Central memory CD8-positive, alpha-beta T cell (primary cell): ENCODE measurements at regions not wholly inside any gene's neighbourhood (a gene's known extent, or its start where the extent isn't known, plus 50 kb on each side); places are given as distances from the start of the nearest gene placed in this dataset.

Source experiments
- ATAC-seq: fragments of 150-1000 bp; cut with Tn5 transposase; replicated peaks from 2 replicates; pipeline ENCODE4 v1.10.0; 2022; ENCODE audit warnings: mild to moderate bottlenecking, moderate FRiP score, moderate number of reproducible peaks; ENCODE audit not compliant: poor library complexity, severe bottlenecking; ENCODE audit errors: extremely low read depth
- DNase-seq, 2 donors: peaks; one replicate each; pipeline ENCODE4 v3.0.0; 2021; ENCODE audit warnings: low spot score in 2 of 2
- H3K27ac Mint-ChIP-seq: one replicate; pipeline ENCODE4 v1.8.0; 2022; ENCODE audit warnings: low read depth, mild to moderate bottlenecking, moderate library complexity, mixed read lengths
- H3K27me3 Mint-ChIP-seq: one replicate; pipeline ENCODE4 v1.8.0; 2022; ENCODE audit warnings: mixed read lengths
- H3K36me3 Mint-ChIP-seq: one replicate; pipeline ENCODE4 v1.8.0; 2022; ENCODE audit warnings: mild to moderate bottlenecking, moderate library complexity, mixed read lengths; ENCODE audit not compliant: insufficient read depth
- H3K4me1 Mint-ChIP-seq: one replicate; pipeline ENCODE4 v1.8.0; 2022; ENCODE audit warnings: mixed read lengths
- H3K4me3 Mint-ChIP-seq: one replicate; pipeline ENCODE4 v1.8.0; 2022; ENCODE audit warnings: mild to moderate bottlenecking, moderate library complexity, mixed read lengths
- H3K9me3 Mint-ChIP-seq: one replicate; pipeline ENCODE4 v1.8.0; 2022; ENCODE audit warnings: mixed read lengths

DNA sequence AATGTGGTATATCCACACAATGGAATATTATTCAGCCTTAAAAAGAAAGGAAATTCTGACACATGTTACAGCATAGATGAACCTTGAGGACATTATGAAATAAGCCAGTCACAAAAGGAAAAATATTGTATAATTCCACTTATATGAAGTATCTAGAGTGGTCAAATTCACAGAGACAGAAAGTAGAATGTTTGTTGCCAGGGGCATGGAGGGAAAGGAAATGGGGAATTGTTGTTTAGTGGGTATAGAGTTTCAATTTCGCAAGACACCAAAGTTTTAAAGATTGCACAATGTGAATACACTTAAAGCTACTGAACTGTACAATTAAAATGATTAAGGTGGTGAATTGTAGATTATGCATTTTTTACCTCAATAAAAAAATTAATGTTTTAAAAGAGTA lies 92.9 kb downstream of the TXNL1 start:
- Mint-ChIP-seq H3K9me3 (no peaks in the 10 kb centered on the region), H3K27me3 (no peaks in the 10 kb centered on the region), H3K36me3 (peaks cover 2% of the 10 kb centered on the region), H3K27ac (no peak overlapping the region), H3K4me3 (no peak overlapping the region), H3K4me1 (no peaks in the 10 kb centered on the region)
- no peak for ATAC-seq
- DNase-seq: no peak

DNA sequence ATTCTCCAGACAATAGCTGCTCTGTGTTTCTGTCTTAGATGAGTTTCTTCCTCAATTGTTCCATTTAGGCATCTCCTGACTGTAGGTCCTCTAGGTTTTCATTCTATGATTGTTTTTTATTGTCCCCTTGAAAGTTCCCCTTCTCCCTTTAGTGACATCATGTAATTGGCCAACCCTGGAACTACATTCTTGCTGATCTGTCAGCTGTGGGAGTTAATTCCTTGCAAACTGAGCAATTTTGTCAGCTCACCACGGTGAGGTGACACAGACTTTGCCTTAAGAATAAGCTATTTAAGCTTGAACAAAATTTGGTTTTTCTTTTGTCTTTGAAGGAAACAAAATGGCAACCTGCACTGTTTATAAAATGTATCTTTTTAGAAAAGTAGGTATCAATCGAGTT lies 95.9 kb downstream of the TXNL1 start:
- Mint-ChIP-seq H3K36me3 (peaks cover 2% of the 10 kb centered on the region), H3K4me1 (no peaks in the 10 kb centered on the region), H3K4me3 (no peak overlapping the region), H3K9me3 (no peaks in the 10 kb centered on the region), H3K27ac (no peak overlapping the region), H3K27me3 (no peaks in the 10 kb centered on the region)
- no peak for ATAC-seq
- no peak for DNase-seq

DNA sequence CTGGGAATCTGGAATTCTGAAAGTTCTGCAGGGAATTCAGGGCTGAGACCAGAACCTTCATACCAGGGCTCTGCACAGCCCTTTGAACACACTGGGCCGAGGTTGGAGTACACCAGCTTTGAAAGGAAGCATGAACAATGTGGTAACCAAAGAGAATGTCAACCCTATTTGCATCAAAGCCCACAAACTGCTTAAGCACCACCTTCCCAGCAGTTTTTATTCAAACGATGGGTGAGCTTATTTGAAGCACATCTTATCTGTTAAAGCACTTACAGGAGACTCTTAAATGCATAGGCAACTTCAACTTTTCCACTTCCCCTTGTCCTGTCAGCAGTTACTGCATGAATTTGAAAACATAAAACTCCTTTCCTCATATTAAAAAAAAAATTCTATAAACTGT lies 96.6 kb downstream of the TXNL1 start:
- Mint-ChIP-seq H3K36me3 (no peaks in the 10 kb centered on the region), H3K27ac (no peak overlapping the region), H3K4me3 (no peak overlapping the region), H3K4me1 (no peaks in the 10 kb centered on the region), H3K9me3 (no peaks in the 10 kb centered on the region), H3K27me3 (no peaks in the 10 kb centered on the region)
- DNase-seq: no peak
- no peak for ATAC-seq

DNA sequence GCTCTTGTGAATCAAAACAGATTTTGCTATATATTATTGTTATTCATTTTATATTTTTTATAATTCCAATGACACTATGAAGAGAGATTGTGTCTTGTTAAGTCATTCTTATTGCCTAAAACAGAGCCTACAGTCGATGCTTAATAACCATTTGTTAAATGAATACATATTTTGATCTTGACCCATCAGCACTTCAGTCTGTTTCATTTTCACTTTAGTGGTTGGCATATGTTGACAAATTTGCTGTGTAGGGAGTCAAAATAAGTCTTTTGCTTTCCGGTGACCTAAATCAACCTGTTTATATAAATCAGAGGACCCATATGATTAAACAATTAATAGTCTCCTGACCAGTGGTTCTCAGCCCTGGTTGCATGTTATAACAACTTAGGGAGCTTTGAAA lies 97.1 kb downstream of the TXNL1 start:
- no peak overlapping the region for H3K4me3 Mint-ChIP-seq
- H3K36me3 Mint-ChIP-seq: no peaks in the 10 kb centered on the region
- no peaks in the 10 kb centered on the region for H3K27me3 Mint-ChIP-seq
- ATAC-seq (no peak), DNase-seq (no peak)
- no peaks in the 10 kb centered on the region for H3K9me3 Mint-ChIP-seq
- no peak overlapping the region for H3K27ac Mint-ChIP-seq
- H3K4me1 Mint-ChIP-seq: no peaks in the 10 kb centered on the region

DNA sequence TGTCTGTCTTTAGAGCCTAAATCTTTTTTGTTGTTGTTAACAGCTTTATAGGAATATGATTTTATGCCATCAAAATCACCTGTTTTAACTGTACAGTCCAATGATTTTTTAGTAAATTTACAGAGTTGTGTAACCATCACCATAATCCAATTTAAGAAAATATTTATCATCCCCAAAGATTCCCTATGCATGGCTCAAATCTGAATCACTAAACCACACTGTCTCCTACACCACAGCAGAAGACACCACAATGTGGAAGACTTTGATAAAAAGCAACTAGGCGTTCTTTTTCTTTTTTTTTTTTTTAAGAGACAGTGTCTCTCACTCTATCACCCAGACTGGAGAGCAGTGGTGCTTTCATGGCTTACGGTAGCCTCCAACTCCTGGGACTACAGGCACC lies 99.6 kb downstream of the TXNL1 start:
- no peak for ATAC-seq
- no peaks in the 10 kb centered on the region for H3K36me3 Mint-ChIP-seq
- H3K9me3 Mint-ChIP-seq: no peaks in the 10 kb centered on the region
- DNase-seq: no peak
- H3K4me3 Mint-ChIP-seq: no peak overlapping the region
- no peaks in the 10 kb centered on the region for H3K4me1 Mint-ChIP-seq
- H3K27me3 Mint-ChIP-seq: no peaks in the 10 kb centered on the region
- no peak overlapping the region for H3K27ac Mint-ChIP-seq

DNA sequence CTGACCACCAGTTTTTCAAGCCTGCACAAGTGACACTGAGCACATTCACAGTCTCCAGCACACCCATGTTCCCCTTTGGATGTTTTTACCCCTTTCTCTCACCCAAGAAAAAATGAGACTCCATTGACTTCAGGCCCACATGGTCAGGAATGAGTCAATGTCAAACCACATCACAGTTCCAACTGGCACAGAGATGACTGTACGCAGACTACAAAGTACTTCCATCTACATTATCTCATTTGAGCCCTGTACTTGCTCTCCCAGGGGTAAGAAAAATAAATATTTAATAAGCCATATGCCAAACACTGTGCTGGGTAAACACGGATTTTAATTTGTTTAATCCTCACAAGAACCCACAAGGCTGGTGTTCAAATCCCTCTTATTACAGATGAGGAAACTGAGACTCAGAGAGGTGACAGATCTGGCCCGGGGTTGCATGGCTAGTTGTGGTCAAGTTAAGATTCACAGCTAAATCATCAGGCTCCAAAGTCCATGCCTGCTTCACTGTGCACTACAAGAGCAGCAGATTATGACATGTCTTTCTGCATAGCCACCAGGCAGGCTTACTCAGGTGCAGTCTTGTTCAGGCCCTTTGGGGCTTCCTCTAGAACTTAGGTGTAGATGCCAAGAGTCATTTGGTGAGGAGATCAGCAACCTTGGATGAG lies 106.1 kb downstream of the TXNL1 start:
- Mint-ChIP-seq H3K4me3 (no peak overlapping the region), H3K36me3 (no peaks in the 10 kb centered on the region), H3K27ac (no peak overlapping the region), H3K27me3 (peaks cover 7% of the 10 kb centered on the region), H3K9me3 (no peaks in the 10 kb centered on the region), H3K4me1 (no peaks in the 10 kb centered on the region)
- ATAC-seq (no peak), DNase-seq (no peak)

DNA sequence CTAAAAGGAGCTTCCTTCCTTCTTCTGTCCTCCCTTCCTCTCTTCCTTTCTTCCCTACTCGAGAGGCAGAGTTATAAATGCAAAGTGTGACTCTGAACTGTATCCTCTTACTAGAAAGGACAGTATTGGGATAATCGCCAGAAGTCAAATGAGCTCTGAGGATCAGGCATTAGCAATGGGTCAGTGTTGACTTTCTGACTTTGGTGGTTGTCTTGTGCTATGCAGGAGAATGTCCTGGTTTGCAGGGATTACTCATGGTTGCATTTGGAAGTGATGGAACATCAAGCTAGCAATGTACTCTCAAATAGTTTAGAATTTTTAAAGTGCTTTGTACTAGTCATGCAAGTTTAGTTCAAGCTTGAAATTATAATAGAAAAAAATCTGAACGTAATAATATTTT lies 115.6 kb downstream of the TXNL1 start:
- Mint-ChIP-seq H3K9me3 (peaks cover 4% of the 10 kb centered on the region), H3K27ac (no peak overlapping the region)

DNA sequence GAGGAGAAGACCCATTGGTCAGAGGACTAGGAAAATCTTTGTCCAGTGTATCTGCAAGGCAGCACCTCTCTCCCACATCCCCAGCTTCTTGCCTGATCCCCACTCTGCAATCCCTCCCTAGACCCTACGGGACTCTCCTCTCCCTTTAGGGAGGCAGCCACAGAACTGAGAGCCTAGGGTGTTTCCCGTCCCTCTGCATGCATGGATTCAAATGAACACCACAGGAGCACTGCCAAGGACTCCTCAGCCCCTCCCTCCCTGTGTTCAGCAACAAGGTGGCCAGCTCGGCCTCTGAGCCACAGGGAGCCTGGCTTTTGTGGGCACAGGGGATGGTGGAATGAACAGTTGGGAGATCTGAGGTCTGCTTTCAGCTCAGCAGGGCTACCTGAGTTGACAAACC lies 117.1 kb downstream of the TXNL1 start:
- Mint-ChIP-seq H3K36me3 (no peaks in the 10 kb centered on the region), H3K27ac (no peak overlapping the region), H3K4me3 (no peak overlapping the region), H3K9me3 (peaks cover 4% of the 10 kb centered on the region), H3K27me3 (peaks cover 36% of the 10 kb centered on the region), H3K4me1 (no peaks in the 10 kb centered on the region)
- DNase-seq (no peak), ATAC-seq (no peak)

More for the DNA sequence above, 115.6 kb downstream of the TXNL1 start:
- Mint-ChIP-seq H3K4me3 (no peak overlapping the region), H3K4me1 (no peaks in the 10 kb centered on the region), H3K36me3 (no peaks in the 10 kb centered on the region), H3K27me3 (peaks cover 27% of the 10 kb centered on the region)
- ATAC-seq: no peak
- no peak for DNase-seq

DNA sequence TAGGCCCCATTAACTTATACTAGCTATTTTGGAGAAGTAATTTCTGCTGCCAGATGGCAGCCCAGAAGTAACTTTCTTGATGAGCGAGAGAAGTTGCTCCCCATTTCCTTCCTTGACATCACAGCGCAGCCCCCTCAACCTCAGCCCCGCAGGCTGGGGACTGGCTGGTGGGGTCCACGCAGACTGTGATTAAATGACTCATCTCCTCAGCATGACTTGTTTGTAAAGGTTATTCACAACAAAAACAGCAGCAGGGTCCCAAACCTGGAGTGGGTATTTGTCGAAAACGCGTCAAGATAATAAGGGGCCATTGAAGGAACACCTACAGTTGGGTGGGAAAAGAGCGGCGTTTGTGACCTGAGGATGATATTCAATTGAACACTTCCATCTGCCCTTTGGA lies 120.6 kb downstream of the TXNL1 start:
- Mint-ChIP-seq H3K4me1 (no peaks in the 10 kb centered on the region), H3K4me3 (no peak overlapping the region), H3K9me3 (peaks cover 4% of the 10 kb centered on the region), H3K36me3 (no peaks in the 10 kb centered on the region), H3K27me3 (peaks cover 42% of the 10 kb centered on the region), H3K27ac (no peak overlapping the region)
- no peak for ATAC-seq
- DNase-seq: no peak

DNA sequence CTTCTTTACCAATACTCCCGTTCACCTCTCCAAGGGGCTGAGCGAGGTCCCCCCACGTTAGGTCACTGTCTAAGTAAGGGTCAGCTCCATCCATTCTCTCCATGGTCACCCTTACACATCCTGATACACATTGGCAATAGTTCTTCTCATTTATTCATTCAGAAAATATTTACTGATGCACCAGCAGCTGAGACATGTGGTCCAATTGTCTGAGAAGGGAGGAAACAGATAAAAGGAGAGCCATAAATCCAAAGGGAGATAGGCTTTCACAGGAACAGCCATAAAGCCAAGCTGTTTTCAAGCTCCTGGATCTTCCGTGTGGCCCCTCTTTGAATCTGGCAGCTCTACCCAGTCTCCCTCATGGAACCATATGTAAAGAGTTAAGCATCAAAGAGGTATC lies 121.2 kb downstream of the TXNL1 start:
- peaks cover 4% of the 10 kb centered on the region for H3K9me3 Mint-ChIP-seq
- no peaks in the 10 kb centered on the region for H3K4me1 Mint-ChIP-seq
- no peak for DNase-seq
- H3K36me3 Mint-ChIP-seq: no peaks in the 10 kb centered on the region
- ATAC-seq: no peak
- H3K27ac Mint-ChIP-seq: no peak overlapping the region
- H3K27me3 Mint-ChIP-seq: peaks cover 43% of the 10 kb centered on the region
- no peak overlapping the region for H3K4me3 Mint-ChIP-seq

DNA sequence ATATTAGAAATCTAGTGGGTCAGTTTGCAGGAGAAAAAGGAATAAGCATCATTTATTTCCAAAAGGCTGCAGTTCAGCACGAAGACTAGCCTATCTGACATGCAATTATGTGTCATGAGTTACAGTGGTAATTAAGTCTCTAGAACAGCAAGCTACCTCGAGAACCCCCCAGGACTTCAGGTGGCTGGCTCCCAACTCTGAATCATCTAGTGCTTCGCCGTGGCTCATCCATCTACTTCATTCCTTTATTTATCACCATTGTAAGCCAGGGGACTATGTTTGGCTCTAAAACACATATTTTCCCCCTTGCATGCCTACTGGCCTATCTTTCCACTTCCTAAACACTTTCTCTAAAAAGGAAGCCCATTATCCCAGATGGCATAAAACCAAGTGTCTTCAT lies 121.6 kb downstream of the TXNL1 start:
- no peaks in the 10 kb centered on the region for H3K4me1 Mint-ChIP-seq
- no peak overlapping the region for H3K4me3 Mint-ChIP-seq
- peaks cover 4% of the 10 kb centered on the region for H3K9me3 Mint-ChIP-seq
- no peak overlapping the region for H3K27ac Mint-ChIP-seq
- H3K27me3 Mint-ChIP-seq: peaks cover 47% of the 10 kb centered on the region
- no peak for ATAC-seq
- no peak for DNase-seq
- H3K36me3 Mint-ChIP-seq: no peaks in the 10 kb centered on the region

DNA sequence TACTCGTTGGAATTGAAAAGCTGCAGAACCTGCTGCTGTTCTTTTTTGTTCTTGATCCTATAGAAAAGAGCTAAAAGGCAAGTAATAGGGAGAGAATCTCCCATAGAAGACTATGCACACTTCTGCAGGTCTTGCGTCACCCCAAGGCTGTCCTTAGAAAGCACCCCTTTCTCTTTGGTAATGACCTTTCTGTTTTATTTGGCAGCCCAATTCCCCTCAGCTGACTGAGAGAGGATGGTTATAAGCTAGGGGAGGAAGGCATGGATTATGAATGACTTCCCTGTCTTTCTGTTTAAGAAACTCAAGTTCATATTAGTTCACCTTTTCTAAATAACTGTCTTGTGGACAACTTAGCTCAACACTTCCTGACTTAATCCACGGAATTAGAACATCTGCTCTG lies 122.9 kb downstream of the TXNL1 start:
- ATAC-seq (no peak), DNase-seq (no peak)
- H3K4me3 Mint-ChIP-seq: no peak overlapping the region
- peaks cover 4% of the 10 kb centered on the region for H3K9me3 Mint-ChIP-seq
- H3K36me3 Mint-ChIP-seq: no peaks in the 10 kb centered on the region
- no peaks in the 10 kb centered on the region for H3K4me1 Mint-ChIP-seq
- H3K27ac Mint-ChIP-seq: no peak overlapping the region
- peaks cover 50% of the 10 kb centered on the region for H3K27me3 Mint-ChIP-seq

DNA sequence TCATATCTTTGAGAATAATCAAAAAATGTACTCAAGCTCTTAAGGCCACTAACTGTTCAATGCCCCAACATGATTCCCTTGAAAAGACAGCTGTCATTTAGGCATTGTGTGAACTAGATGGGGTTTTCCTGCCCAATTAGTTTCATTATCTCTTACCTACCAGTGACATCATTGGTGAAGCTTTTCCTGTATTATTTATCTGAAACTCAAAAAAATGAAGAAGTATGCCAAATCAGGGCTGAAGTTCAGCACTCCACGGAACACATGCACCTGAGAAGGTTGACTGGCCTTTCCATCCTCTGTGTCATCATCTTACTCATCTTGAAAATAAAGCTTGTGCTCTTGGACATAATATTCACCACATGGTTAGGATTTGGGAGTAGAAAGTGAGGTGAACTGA lies 126.4 kb downstream of the TXNL1 start:
- ATAC-seq (no peak), DNase-seq (no peak)
- no peak overlapping the region for H3K27ac Mint-ChIP-seq
- no peaks in the 10 kb centered on the region for H3K4me1 Mint-ChIP-seq
- H3K36me3 Mint-ChIP-seq: peaks cover 2% of the 10 kb centered on the region
- H3K9me3 Mint-ChIP-seq: no peaks in the 10 kb centered on the region
- no peak overlapping the region for H3K4me3 Mint-ChIP-seq
- peaks cover 26% of the 10 kb centered on the region for H3K27me3 Mint-ChIP-seq

DNA sequence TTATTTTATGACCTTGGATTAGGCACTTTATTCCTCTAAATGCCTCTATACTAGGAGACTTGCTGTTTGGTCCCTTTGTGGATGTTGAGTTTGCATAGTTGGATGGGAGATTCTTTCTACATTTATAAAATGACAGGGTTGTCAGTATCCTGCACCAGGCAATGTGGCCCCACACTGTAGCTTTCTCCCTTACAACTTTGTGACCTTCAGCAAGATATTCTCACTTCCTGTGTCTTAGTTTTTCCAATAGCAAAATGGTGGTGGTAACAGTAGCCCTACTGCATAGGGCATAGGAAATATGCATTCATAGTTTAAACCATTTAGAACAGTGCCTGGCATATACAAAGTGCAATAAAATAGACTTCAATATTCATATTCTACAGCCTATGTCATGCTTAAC lies 128.3 kb downstream of the TXNL1 start:
- Mint-ChIP-seq H3K27me3 (peaks cover 19% of the 10 kb centered on the region), H3K27ac (no peak overlapping the region), H3K4me3 (no peak overlapping the region), H3K9me3 (no peaks in the 10 kb centered on the region), H3K4me1 (no peaks in the 10 kb centered on the region), H3K36me3 (peaks cover 2% of the 10 kb centered on the region)
- DNase-seq: no peak
- ATAC-seq: no peak
